Thyroid gland (tissue), 4 donors: ENCODE measurements at regions not wholly inside any gene's neighbourhood (a gene's known extent, or its start where the extent isn't known, plus 50 kb on each side); places are given as distances from the start of the nearest gene placed in this dataset.
"Not testable (repeated sequence)": the region's sequence is repeated elsewhere in the genome, so short reads cannot be mapped to it uniquely, and the experiment has no call there.

Experiments
- DNase-seq, 2 donors: peaks; one replicate each; pipeline ENCODE4 v3.0.0-alpha.2; 2019
- H3K27ac ChIP-seq, 3 donors: fragments of 200-600 bp; sonication (generic); 1 replicate in 2 of 3; 2 replicates in 1 of 3; pipeline ENCODE4 v1.5.1; 2016 to 2019; ENCODE audit warnings: mild to moderate bottlenecking in 1 of 3, moderate library complexity in 1 of 3
- H3K27me3 ChIP-seq: fragments of 200-600 bp; sonication (generic); one replicate; pipeline ENCODE4 v1.5.1; 2019
- H3K36me3 ChIP-seq, 2 donors: fragments of 200-600 bp; sonication (generic); one replicate each; pipeline ENCODE4 v1.5.1; 2016 to 2019
- H3K4me1 ChIP-seq, 2 donors: fragments of 200-600 bp; sonication (generic); one replicate each; pipeline ENCODE4 v1.5.1; 2017 to 2019
- H3K4me3 ChIP-seq, 3 donors: fragments of 200-600 bp; sonication (generic); replicated peaks in 1 of 3; 1 replicate in 2 of 3; 2 replicates in 1 of 3; pipeline ENCODE4 v1.5.1; 2016; ENCODE audit warnings: mild to moderate bottlenecking in 1 of 3
- H3K9me3 ChIP-seq: fragments of 200-600 bp; sonication (generic); one replicate; pipeline ENCODE4 v1.5.1; 2017
- POLR2A ChIP-seq, 2 donors: fragments of 450-650 bp; IDR thresholded peaks; one replicate each; pipeline ENCODE4 v1.6.1; 2017; ENCODE audit warnings: antibody characterized with exemption in 2 of 2, mild to moderate bottlenecking in 2 of 2, moderate library complexity in 1 of 2
- WGBS, 2 donors: methylation state at CpG; one replicate each; pipeline ENCODE4 v1.1.5; 2017; 5-methylcytosine and 5-hydroxymethylcytosine counted together
- intact Hi-C: fragments of 100-400 bp; cut with DNase I; formaldehyde crosslinking; loops from one replicate; pipeline ENCODE4 v1.15.1; 2023
- TF ChIP-seq, protein P1 (sequence below), 6 experiments: fragments of 200-600 bp in 3 of 6; fragments of 450-650 bp in 3 of 6; sonication (generic) in 3 of 6; IDR thresholded peaks; one replicate each; pipeline ENCODE4 v1.5.1; 2016 to 2019; ENCODE audit warnings: antibody characterized with exemption in 6 of 6, mild to moderate bottlenecking in 2 of 6, inconsistent platforms in 1 of 6, moderate library complexity in 1 of 6

DNA sequence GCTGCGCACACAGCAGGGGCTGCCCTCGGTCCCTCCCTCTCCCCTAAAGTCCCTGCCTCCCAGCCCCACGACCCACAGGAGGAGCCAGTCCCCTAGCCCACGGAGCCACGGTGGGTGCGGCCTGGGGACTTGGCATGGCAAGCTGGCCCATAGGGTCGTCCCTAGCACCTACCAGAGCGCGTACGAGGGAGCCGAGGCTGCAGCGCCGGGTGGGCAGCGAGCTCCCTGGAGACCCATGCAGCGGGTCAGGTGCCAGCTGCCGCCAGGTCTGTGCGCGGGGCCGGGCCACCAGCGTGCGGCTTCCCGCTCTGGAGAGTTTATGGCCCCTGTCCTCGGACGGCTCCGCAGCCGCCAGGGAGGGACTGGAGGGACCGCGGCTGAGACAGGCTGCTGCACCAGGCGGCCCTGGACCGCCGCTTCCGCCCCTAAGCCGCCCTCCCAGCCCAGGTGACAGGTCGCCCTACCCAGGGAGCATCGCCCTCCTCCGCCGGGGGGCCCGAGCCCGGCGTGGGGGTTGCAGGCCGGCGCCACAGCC, 273.6 kb downstream of the CCDC74A start:
- no peaks in the 10 kb centered on the region for H3K36me3 ChIP-seq
- no peak overlapping the region for H3K4me3 ChIP-seq
- DNase-seq = peak in 1 of 2 donors; percentile 5
- H3K27ac ChIP-seq = no peak overlapping the region
- no peaks in the 10 kb centered on the region for H3K27me3 ChIP-seq
- H3K4me1 ChIP-seq = peaks cover 0 to 5% of the 10 kb centered on the region in 2 donors
- TF ChIP-seq POLR2A (IDR thresholded peaks at IDR 0.05) = no peak
- TF ChIP-seq, protein P1, sequence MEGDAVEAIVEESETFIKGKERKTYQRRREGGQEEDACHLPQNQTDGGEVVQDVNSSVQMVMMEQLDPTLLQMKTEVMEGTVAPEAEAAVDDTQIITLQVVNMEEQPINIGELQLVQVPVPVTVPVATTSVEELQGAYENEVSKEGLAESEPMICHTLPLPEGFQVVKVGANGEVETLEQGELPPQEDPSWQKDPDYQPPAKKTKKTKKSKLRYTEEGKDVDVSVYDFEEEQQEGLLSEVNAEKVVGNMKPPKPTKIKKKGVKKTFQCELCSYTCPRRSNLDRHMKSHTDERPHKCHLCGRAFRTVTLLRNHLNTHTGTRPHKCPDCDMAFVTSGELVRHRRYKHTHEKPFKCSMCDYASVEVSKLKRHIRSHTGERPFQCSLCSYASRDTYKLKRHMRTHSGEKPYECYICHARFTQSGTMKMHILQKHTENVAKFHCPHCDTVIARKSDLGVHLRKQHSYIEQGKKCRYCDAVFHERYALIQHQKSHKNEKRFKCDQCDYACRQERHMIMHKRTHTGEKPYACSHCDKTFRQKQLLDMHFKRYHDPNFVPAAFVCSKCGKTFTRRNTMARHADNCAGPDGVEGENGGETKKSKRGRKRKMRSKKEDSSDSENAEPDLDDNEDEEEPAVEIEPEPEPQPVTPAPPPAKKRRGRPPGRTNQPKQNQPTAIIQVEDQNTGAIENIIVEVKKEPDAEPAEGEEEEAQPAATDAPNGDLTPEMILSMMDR (IDR thresholded peaks at IDR 0.05) = no peak
- H3K9me3 ChIP-seq = no peaks in the 10 kb centered on the region
- 82 to 100% methylated on average over 1 to 16 of the region's 42 CpGs for WGBS, 2 donors
- intact Hi-C loops = loop anchor here (5.0 kb wide), 1 partner anchor 129 kb away; no protein-coding TSS in a partner anchor

DNA sequence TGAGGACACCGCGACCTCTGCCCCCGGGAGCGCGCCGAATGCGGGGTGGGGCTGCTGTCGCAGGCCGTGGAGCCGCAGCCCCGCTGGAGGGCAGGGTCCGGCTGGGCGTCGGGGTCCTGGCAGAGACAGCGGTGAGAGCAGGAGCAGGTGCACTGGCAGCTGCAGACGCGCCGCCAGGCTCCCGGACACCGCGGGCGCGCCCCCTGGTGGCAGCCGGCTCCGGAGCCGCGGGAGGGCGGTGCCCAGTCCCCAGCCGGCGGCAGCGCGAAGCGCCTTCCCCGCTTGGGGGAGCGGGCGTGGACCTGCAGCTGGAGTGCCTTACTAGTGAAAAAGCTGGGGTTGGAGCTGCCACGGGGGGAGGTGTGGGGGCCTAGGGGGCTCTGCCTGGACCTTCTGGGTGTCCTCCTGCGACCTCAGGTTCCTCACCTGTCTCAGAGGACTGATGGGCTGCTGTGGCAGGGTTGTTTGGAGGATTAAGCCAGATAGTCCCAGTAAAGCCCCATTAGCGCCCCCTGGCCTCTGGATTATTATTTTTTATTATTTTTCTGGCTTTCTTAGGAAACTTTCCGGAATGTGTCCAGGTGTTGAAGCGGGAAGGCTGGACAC, 274.2 kb downstream of the CCDC74A start:
- H3K27me3 ChIP-seq, H3K36me3 ChIP-seq, H3K27ac ChIP-seq, H3K4me1 ChIP-seq, H3K9me3 ChIP-seq: not testable (repeated sequence)
- TF ChIP-seq, protein P1 (IDR thresholded peaks at IDR 0.05) = peak; percentile 31 to 90 (median 71)
- peak; percentile 72 to 73 for DNase-seq
- H3K4me3 ChIP-seq = peak overlapping the region in 1 of 3 donors; percentile 24
- WGBS, 2 donors = 1 to 11% methylated on average over 3 to 4 of the region's 41 CpGs
- intact Hi-C loops = loop anchor here (5.0 kb wide), 1 partner anchor 130 kb away; no protein-coding TSS in a partner anchor

DNA sequence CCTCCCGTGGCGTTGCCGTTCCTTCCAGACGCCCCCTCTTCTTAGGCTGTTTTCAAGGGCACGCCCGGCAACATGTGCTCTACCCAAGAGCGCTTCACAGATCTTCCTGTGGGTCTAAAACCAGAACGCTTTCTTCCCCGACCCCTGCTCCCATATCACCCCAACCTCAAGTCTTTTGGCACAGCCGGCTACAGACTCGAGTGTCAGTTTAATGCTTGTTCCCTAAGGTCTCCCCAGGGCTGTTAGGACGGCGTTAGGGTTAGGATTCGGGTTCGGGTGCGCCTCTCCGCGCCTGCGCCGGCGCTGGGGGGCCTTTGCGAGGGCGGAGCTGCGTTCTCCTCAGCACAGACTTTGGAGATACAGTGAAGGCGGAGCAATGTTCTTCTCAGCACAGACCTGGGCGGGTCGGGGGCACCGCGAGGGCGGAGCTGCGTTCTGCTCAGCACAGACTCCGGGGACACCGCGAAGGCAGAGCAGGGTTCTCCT, 274.7 kb downstream of the CCDC74A start:
- intact Hi-C loops = loop anchor here (5.0 kb wide), 1 partner anchor 130 kb away; no protein-coding TSS in a partner anchor
- H3K9me3 ChIP-seq, H3K27me3 ChIP-seq, H3K36me3 ChIP-seq, H3K27ac ChIP-seq, H3K4me1 ChIP-seq: not testable (repeated sequence)
- peak; percentile 51 to 71 for DNase-seq
- TF ChIP-seq POLR2A (IDR thresholded peaks at IDR 0.05) = peak in 1 of 2 donors; percentile 22
- 7 to 12% methylated on average over 11 to 32 of the region's 34 CpGs for WGBS, 2 donors
- H3K4me3 ChIP-seq = peak overlapping the region in 2 of 3 donors; percentile 24 to 26

DNA sequence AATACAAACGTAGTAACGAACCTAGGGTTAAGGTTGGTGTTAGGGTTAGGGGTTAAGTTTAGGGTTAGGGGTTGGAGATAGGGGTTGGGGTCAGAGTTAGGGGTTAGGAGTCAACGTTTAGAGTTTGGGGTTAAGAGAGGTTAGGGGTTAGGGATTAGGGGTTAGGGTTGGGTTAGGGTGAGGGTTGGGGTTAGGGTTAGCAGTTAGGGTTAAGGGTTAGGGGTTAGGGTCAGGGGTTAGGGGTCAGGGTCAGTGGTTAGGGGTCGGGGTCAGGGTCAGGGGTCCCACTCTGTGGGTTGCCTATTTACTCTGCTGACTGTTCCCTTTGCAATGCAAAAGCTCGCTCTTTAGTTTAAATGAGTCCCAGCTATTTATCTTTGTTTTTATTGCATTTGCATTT, 275.5 kb downstream of the CCDC74A start:
- H3K27me3 ChIP-seq, DNase-seq, H3K9me3 ChIP-seq, H3K4me3 ChIP-seq, H3K27ac ChIP-seq, H3K4me1 ChIP-seq, H3K36me3 ChIP-seq: not testable (repeated sequence)
- intact Hi-C loops = loop anchor here (5.0 kb wide), 1 partner anchor 131 kb away; no protein-coding TSS in a partner anchor
- WGBS, 2 donors = 85 to 89% methylated on average over 5 of the region's 5 CpGs

DNA sequence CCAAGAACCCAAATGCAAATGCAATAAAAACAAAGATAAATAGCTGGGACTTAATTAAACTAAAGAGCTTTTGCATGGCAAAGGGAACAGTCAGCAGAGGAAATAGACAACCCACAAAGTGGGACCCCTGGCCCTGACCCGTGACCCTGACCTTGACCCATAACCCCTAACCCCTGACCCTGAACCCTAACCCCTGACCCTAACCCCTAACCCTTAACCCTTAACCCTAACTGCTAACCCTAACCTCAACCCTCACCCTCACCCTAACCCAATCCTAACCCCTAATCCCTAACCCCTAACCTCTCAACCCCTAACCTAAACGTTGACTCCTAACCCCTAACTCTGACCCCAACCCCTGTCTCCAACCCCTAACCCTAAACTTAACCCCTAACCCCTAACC, 284.9 kb downstream of the CCDC74A start:
- intact Hi-C loops, H3K4me1 ChIP-seq, H3K36me3 ChIP-seq, H3K4me3 ChIP-seq, H3K27me3 ChIP-seq, DNase-seq, H3K9me3 ChIP-seq, H3K27ac ChIP-seq: not testable (repeated sequence)
- WGBS, 2 donors = 72 to 81% methylated on average over 2 of the region's 2 CpGs

DNA sequence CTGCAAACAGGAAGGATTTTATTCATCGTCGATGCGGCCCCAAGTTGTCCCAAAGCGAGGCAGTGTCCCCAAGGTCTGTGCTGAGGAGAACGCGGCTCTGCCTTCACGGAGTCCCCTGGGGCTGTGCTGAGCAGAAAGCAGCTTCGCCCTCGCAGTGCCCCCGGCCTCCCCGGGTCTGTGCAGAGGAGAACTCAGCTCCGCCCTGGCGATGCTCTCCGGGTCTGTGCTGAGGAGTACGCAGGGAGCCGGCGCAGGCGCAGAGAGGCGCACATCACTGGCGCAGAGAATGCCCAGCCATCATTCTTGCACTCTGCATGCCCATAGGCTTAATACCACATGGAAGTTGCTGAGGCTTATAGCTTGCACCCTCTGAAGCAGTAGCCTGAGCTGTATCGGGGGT, 285.7 kb downstream of the CCDC74A start:
- H3K36me3 ChIP-seq, H3K4me1 ChIP-seq, H3K9me3 ChIP-seq, H3K4me3 ChIP-seq, H3K27me3 ChIP-seq, intact Hi-C loops, DNase-seq, H3K27ac ChIP-seq: not testable (repeated sequence)
- WGBS, 2 donors = 95 to 98% methylated on average over 20 to 21 of the region's 21 CpGs

DNA sequence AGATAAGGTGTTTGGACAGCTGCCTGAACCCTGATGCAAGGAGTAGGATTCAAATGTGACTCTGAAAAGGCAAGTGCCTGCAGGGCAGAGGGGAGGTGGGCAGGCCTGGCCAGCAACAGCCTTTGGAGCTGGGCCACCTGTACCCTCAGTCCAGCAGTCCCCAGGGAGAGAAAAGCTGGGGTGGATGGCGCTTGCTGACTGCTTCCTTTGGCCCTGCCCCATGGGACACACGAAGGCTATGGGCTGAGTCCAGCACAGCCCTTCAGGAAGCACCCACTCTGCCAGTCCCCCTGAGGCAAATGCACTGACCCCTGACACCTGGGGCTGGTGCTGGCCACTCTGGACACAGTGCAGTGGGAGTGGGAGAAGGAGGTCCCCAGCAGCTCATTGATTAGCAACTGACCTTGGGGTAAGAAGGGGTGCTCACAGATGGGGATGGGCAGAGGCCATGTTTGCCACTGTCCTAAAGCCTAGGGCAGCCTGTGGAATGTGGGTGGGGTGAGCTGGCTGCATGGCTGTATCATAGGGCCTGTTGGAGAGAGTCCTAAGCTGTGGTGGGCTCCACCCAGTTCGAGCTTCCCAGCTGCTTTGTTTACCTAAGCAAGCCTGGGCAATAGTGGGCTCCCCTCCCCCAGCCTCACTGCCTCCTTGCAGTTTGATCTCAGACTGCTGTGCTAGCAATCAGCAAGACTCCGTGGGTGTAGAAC, 290.7 kb downstream of the CCDC74A start:
- DNase-seq, H3K36me3 ChIP-seq, H3K9me3 ChIP-seq, H3K4me3 ChIP-seq, H3K27me3 ChIP-seq, intact Hi-C loops, H3K27ac ChIP-seq, H3K4me1 ChIP-seq: not testable (repeated sequence)
- 87 to 90% methylated on average over 1 to 3 of the region's 4 CpGs for WGBS, 2 donors

DNA sequence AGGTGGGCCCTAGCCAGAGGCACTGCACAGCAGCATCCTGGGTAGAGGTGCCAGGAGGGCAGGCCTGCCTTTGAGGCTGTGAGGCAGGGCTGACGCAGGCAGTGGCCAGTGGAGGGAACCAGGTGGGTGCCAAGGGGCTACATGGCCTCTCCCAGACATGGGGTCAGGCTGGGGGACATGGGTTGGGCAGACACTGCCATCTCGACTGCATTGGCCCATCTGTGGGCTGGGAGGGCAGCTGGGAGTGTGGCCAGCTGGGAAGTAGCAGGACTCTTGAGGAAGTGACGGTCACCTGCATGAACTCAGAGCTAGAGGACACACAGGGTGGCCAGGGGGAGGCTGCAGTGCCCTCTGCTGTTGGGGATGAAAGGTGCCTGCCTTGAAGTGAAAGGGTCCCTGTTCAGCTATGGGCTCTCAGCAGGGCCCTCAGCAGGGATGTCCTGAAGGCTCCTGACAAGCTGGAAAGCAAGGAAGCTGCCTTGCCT, 294.6 kb downstream of the CCDC74A start:
- H3K27me3 ChIP-seq, H3K4me1 ChIP-seq, H3K27ac ChIP-seq, intact Hi-C loops, H3K36me3 ChIP-seq, H3K9me3 ChIP-seq, DNase-seq, H3K4me3 ChIP-seq: not testable (repeated sequence)
- WGBS, 2 donors = 94% methylated on average over 2 of the region's 3 CpGs; no CpG with 5 or more reads in 1 of the 2 donors

DNA sequence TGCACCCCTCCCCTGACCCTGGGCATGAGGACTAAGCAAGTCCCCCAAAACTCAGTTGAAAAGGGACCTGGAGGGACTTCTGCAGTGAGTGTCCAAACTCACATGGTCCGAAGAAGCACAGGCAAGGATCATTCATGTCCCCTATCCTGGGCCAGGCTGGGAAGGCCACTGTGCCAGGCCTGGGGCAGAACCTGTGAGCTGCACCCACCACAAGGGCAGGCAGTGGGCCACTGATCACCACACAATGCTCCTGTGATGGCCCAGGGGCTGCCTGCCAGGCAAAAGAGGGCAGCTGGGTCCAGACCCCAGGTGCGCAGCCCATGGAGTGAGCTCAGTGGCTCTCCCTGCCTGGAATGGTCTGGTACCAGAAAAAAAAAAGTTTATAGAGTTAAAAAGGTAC, 295.4 kb downstream of the CCDC74A start:
- H3K36me3 ChIP-seq, H3K27ac ChIP-seq, H3K9me3 ChIP-seq, intact Hi-C loops, DNase-seq, H3K4me1 ChIP-seq, H3K27me3 ChIP-seq, H3K4me3 ChIP-seq: not testable (repeated sequence)
- WGBS, 2 donors = 83 to 94% methylated on average over 2 of the region's 2 CpGs

DNA sequence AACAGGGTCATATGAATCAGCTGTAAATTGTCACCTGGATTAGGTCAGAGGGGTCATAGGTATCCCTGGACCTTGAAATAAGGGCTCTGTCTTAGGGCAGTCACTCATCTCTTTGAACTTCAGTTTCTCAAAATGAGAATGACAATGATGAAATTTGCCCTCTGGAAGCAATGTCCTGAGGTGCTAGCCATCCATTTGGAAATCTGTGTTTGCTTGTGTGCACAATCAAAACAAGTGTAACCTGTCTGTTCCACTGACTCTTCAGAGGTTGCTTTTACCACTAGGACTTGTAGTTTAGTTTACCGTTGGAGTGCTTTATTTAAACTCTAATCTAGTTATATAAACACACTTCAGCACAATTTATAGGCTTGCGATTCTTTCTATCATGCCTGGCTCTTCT, 297.3 kb downstream of the CCDC74A start:
- WGBS, 2 donors = 25 to 29% methylated on average over 2 of the region's 2 CpGs
- DNase-seq, H3K4me3 ChIP-seq, H3K4me1 ChIP-seq, H3K27me3 ChIP-seq, H3K27ac ChIP-seq, intact Hi-C loops, H3K36me3 ChIP-seq, H3K9me3 ChIP-seq: not testable (repeated sequence)
